Common myeloid progenitor, CD34-positive (primary cell): ENCODE measurements at regions not wholly inside any gene's neighbourhood (a gene's known extent, or its start where the extent isn't known, plus 50 kb on each side); places are given as distances from the start of the nearest gene placed in this dataset.

ENCODE experiments used
- CTCF ChIA-PET: fragments of 350-600 bp; sonication (Branson Sonifier 250); formaldehyde crosslinking; loops from one replicate; lab custom pipeline; 2021; ENCODE audit warnings: antibody characterized with exemption; lab: Charles Lee
- POLR2A ChIA-PET: fragments of 350-600 bp; sonication (Branson Sonifier 250); formaldehyde crosslinking; loops from one replicate; lab custom pipeline; 2021; ENCODE audit warnings: antibody characterized with exemption; lab: Charles Lee
- DNase-seq, 3 donors: peaks; one replicate each; pipeline versions ENCODE4 v3.0.0 to v3.0.0-alpha.2; 2013
- H3K27ac ChIP-seq, 2 experiments: 1 replicate in 1 of 2; 2 replicates in 1 of 2; pipeline ENCODE4 v1.7.0; 2013; ENCODE audit warnings: inconsistent platforms in 2 of 2, low read length in 2 of 2, mild to moderate bottlenecking in 2 of 2, low read depth in 1 of 2, moderate library complexity in 1 of 2; ENCODE audit not compliant: severe bottlenecking in 2 of 2, insufficient read depth in 1 of 2, poor library complexity in 1 of 2
- H3K27me3 ChIP-seq, 5 experiments: replicated peaks in 2 of 5; 1 replicate in 3 of 5; 2 replicates in 2 of 5; pipeline versions ENCODE4 v1.6.1 to v1.7.0; 2013; ENCODE audit warnings: low read length in 4 of 5, mild to moderate bottlenecking in 2 of 5, moderate library complexity in 2 of 5, inconsistent platforms in 1 of 5; ENCODE audit not compliant: insufficient read depth in 5 of 5, control insufficient read depth in 4 of 5
- H3K36me3 ChIP-seq, 4 experiments: 1 replicate in 2 of 4; 2 replicates in 2 of 4; pipeline versions ENCODE4 v1.6.1 to v1.7.0; 2013; ENCODE audit warnings: low read length in 3 of 4, control low read depth in 1 of 4, mild to moderate bottlenecking in 1 of 4; ENCODE audit not compliant: control insufficient read depth in 4 of 4, insufficient read depth in 4 of 4
- H3K4me1 ChIP-seq, 4 experiments: 1 replicate in 3 of 4; 2 replicates in 1 of 4; pipeline versions ENCODE4 v1.6.1 to v1.7.1; 2013; ENCODE audit warnings: low read length in 3 of 4, mild to moderate bottlenecking in 3 of 4, control low read depth in 1 of 4, inconsistent platforms in 1 of 4, moderate library complexity in 1 of 4; ENCODE audit not compliant: control insufficient read depth in 4 of 4, insufficient read depth in 4 of 4; ENCODE audit errors: control extremely low read depth in 1 of 4
- H3K4me3 ChIP-seq, 7 experiments: 1 replicate in 4 of 7; 2 replicates in 3 of 7; pipeline versions ENCODE4 v1.5.1 to v1.7.0; 2013; ENCODE audit warnings: mild to moderate bottlenecking in 7 of 7, low read length in 6 of 7, moderate library complexity in 6 of 7, inconsistent platforms in 2 of 7, low read depth in 2 of 7, control low read depth in 1 of 7; ENCODE audit not compliant: insufficient read depth in 4 of 7, control insufficient read depth in 1 of 7; ENCODE audit errors: extremely low read depth in 1 of 7
- H3K9me3 ChIP-seq, 5 experiments: 1 replicate in 4 of 5; 2 replicates in 1 of 5; pipeline versions ENCODE4 v1.6.1 to v1.7.1; 2013; ENCODE audit warnings: low read length in 4 of 5, mild to moderate bottlenecking in 2 of 5, inconsistent platforms in 1 of 5, low read depth in 1 of 5, moderate library complexity in 1 of 5; ENCODE audit not compliant: control insufficient read depth in 4 of 5, insufficient read depth in 2 of 5; ENCODE audit errors: control extremely low read depth in 1 of 5
- WGBS: methylation state at CpG from one replicate; pipeline ENCODE4 v1.1.5; 2013; ENCODE audit not compliant: insufficient coverage; 5-methylcytosine and 5-hydroxymethylcytosine counted together

- ChIA-PET CTCF (interaction anchor here (1.0 kb wide), 1 partner anchor 505 kb away, joined by 3 read pairs; no protein-coding TSS in a partner anchor), POLR2A (no interaction called here)
- Histone ChIP-seq H3K27me3 (no peaks in the 10 kb centered on the region), H3K9me3 (no peaks in the 10 kb centered on the region), H3K4me1 (peaks cover 0 to 19% (median 8%) of the 10 kb centered on the region in 4 experiments), H3K4me3 (no peak overlapping the region), H3K36me3 (no peaks in the 10 kb centered on the region), H3K27ac (no peak overlapping the region)
- 100% methylated on average over 1 of the region's 6 CpGs for WGBS
- DNase-seq, result no peak
Measured at GRCh38 chr9:82729141-82729540, 333.8 kb downstream of the RASEF start.

GRCh38 chr9:82729991-82730589, 332.9 kb downstream of the RASEF start:
- H3K27ac ChIP-seq, result no peak overlapping the region
- no peaks in the 10 kb centered on the region for H3K9me3 ChIP-seq
- no peaks in the 10 kb centered on the region for H3K36me3 ChIP-seq
- POLR2A ChIA-PET, result no interaction called here
- 83% methylated on average over 1 of the region's 1 CpG for WGBS
- no peak overlapping the region for H3K4me3 ChIP-seq
- peaks cover 0 to 19% (median 8%) of the 10 kb centered on the region in 4 experiments for H3K4me1 ChIP-seq
- no peaks in the 10 kb centered on the region for H3K27me3 ChIP-seq
- CTCF ChIA-PET, result no interaction called here
- no peak for DNase-seq

GRCh38 chr9:82732928-82733327, 330.0 kb downstream of the RASEF start:
- Histone ChIP-seq H3K4me3 (no peak overlapping the region), H3K4me1 (peaks cover 0 to 13% (median 8%) of the 10 kb centered on the region in 4 experiments), H3K9me3 (no peaks in the 10 kb centered on the region), H3K36me3 (no peaks in the 10 kb centered on the region), H3K27me3 (no peaks in the 10 kb centered on the region), H3K27ac (no peak overlapping the region)
- ChIA-PET POLR2A (no interaction called here), CTCF (no interaction called here)
- 82% methylated on average over 2 of the region's 3 CpGs for WGBS
- no peak for DNase-seq

GRCh38 chr9:82736126-82736525, 326.8 kb downstream of the RASEF start:
- no peak for DNase-seq
- no peak overlapping the region for H3K4me3 ChIP-seq
- peaks cover 0 to 13% (median 8%) of the 10 kb centered on the region in 4 experiments for H3K4me1 ChIP-seq
- no peaks in the 10 kb centered on the region for H3K27me3 ChIP-seq
- ChIA-PET POLR2A (no interaction called here), CTCF (no interaction called here)
- WGBS, result 92% methylated on average over 2 of the region's 4 CpGs
- H3K36me3 ChIP-seq, result no peaks in the 10 kb centered on the region
- H3K9me3 ChIP-seq, result no peaks in the 10 kb centered on the region
- no peak overlapping the region for H3K27ac ChIP-seq

GRCh38 chr9:82736701-82737100, 326.2 kb downstream of the RASEF start:
- POLR2A ChIA-PET, result no interaction called here
- WGBS, result 100% methylated on average over 2 of the region's 2 CpGs

GRCh38 chr9:82745919-82746318, 317.0 kb downstream of the RASEF start:
- peaks cover 0 to 18% (median 12%) of the 10 kb centered on the region in 4 experiments for H3K4me1 ChIP-seq
- no peaks in the 10 kb centered on the region for H3K9me3 ChIP-seq
- H3K27me3 ChIP-seq, result no peaks in the 10 kb centered on the region
- ChIA-PET CTCF (no interaction called here), POLR2A (no interaction called here)
- WGBS, result 65% methylated on average over 2 of the region's 2 CpGs
- no peak for DNase-seq
- H3K4me3 ChIP-seq, result no peak overlapping the region
- H3K27ac ChIP-seq, result no peak overlapping the region
- no peaks in the 10 kb centered on the region for H3K36me3 ChIP-seq

More at GRCh38 chr9:82736701-82737100, 326.2 kb downstream of the RASEF start:
- no peak for DNase-seq
- H3K4me3 ChIP-seq, result no peak overlapping the region
- peaks cover 0 to 13% (median 8%) of the 10 kb centered on the region in 4 experiments for H3K4me1 ChIP-seq
- no peaks in the 10 kb centered on the region for H3K36me3 ChIP-seq
- H3K27ac ChIP-seq, result no peak overlapping the region
- no peaks in the 10 kb centered on the region for H3K9me3 ChIP-seq
- CTCF ChIA-PET, result no interaction called here
- no peaks in the 10 kb centered on the region for H3K27me3 ChIP-seq

GRCh38 chr9:82750411-82750913, 312.5 kb downstream of the RASEF start:
- ChIA-PET POLR2A (no interaction called here), CTCF (no interaction called here)
- Histone ChIP-seq H3K9me3 (no peaks in the 10 kb centered on the region), H3K4me1 (peaks cover 0 to 5% (median 1%) of the 10 kb centered on the region in 4 experiments), H3K4me3 (no peak overlapping the region), H3K27ac (no peak overlapping the region), H3K27me3 (no peaks in the 10 kb centered on the region), H3K36me3 (no peaks in the 10 kb centered on the region)
- no peak for DNase-seq
- 100% methylated on average over 5 of the region's 7 CpGs for WGBS
